DMS53 (cell line): ENCODE measurements at regions not wholly inside any gene's neighbourhood (a gene's known extent, or its start where the extent isn't known, plus 50 kb on each side); places are given as distances from the start of the nearest gene placed in this dataset.
"Not testable (repeated sequence)": the region's sequence is repeated elsewhere in the genome, so short reads cannot be mapped to it uniquely, and the experiment has no call there.

Experiments
- DNase-seq: peaks from one replicate; lab custom pipeline; 2025; lab: John Stamatoyannopoulos, UW

GRCh38 chr6:170011204-170012036 is 260.0 kb downstream of the ERMARD start:
- DNase-seq = no peak

DNA sequence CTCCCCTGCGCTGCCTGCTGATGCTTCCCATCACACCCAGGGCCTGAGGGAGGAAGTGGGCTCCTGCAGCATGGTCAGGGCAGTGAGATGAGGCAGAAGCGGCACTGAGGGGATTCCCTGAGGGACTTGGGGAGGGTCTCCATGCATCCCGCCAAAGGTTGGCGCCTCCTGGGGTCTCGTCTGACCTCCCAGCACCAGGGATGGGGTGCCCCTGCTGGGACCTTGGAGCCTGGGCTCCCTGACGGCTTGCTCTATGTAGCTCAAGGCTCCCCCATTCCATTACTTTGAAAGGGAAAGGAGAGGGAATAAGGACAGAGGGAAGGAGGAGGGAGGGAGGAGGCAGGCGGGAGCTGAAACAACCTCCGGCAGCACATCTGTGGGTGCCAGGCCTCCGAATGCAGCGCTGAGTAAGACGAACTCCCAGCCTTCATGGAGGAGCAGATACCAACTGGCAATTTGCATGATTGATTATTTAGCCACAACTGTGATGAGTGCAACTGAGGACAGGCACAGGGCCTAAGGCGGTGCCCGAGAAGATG is 259.3 kb downstream of the ERMARD start:
- DNase-seq = no peak

DNA sequence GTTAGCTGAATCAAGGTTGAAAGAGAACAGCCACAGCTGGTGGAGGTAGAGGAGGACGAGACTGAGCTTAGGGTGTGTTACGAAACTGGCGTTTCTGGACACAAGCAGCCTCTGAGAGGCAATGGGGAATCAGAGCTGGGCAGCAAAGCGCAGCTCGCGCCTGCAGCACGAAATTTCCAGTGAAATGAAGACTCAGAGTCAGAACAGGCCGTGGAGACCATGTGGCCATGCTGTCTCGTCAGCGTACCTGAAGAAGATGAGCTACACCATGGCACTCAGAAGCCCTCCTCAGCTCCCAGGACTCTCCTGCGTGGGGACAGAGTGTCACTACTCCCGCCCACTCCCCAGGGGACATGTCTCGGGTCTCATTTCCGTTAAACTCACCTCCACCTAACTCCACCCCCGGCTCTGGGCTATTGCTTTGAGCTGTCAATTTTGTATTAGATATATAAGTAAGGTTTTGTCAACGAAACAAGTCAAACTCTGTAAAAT is 256.9 kb downstream of the ERMARD start:
- DNase-seq = no peak

DNA sequence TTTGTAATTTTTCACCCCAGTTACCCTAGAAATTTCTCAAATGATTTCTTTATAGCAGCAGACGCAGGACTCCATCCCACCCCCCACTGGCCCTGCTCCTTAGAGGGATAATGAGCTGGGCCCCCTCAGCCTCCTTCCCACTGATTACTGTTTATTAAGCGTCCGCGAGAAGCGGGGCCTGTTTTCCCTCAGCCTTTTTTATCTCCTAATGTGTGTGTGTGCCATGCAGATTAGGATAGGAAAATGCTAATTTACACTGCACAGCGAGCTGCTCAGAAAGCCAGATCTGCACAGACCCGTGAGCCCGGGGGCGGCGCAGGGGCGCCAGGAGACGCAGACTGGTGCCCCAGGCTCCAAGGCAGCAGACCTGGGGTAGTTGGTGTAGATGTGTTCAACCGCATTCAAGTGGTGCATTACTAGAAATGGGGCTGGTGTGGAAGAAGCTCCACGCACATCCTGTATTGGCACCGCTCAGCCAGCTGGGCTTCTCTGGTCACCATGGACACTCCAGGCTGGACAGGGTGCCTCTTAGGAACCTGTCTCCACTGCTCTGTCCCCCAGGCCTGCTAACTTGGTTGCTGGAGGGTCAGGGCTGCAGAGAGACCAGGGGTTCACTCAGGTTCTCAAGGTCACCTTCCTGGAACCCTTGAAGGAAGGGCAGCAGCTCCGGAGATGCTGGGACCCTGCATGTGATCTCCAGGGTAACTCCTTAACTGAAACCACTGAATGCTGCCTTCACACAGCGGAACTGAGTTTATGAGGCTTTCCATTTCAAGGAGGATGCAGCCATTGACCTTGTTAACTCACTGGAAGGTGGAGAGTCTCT is 256.3 kb downstream of the ERMARD start:
- DNase-seq = peak; percentile 25

DNA sequence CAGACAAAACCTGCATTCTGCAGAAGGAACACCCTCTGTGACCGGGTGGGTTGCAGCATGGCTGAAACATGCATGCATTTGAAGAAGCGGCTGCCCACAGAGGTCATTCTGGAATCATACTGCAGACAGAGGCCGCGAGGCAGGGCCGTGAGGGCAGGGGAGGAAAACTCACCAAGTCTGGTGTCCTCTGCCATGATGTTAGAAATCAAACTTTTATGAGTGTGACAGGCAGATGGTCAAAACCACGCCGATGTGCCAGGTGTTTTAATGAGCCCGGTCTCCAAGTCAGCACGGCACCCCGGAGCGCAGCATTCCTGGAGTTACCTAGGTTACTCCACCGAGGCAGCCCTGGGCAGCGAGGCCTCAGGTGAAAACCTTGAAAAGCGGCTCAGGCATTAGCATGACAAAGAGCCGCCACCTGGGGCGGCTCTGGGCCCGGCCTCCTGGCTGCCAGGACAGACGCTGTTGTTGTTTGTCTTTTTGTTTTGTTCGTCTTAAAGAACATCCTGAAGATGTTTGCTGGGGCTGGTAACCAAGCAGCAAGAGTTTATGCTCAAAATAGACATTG is 255.6 kb downstream of the ERMARD start:
- DNase-seq = peak; percentile 87

DNA sequence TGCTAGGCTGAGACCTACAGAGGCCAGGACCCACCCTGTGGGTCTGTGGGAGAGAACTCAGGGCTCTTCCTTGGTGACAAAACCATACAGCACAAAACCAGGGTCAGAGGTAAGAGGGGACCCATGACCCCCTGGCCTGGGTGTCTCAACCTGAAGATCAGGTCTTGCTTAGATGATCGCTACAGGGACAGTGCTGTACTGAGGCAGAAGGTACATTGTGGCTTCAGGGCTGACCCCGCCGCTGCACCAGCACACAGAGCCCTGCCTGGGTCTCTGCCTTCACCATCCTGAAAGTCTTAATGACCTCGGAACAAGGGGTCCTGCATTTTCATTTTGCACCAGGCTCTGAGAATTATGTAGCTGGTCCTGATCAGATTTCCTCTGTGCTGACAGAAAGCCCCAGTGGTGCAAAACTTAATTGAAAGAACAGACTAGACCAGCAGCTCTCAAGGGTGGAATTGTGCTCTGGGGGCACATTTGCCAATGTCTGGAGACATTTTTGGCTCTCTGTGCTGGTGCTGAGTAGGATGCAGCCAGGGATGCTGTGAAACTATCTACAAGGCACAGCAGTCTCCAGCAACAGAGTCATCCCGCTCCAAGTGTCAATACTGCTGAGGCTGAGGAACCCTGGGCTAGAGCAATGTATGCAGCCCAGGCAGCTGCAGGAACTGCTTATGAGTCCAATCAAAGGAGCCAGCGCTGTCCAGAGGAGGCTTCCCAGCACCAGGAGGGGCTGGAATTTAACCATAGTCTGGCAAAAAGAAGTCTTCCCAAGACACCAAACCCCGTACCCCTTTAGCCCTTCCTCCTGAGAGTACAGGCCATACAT is 254.9 kb downstream of the ERMARD start:
- peak; percentile 45 for DNase-seq

- DNase-seq = no peak
Measured at GRCh38 chr6:170005665-170006064, 254.2 kb downstream of the ERMARD start.

- DNase-seq = peak; percentile 46
Measured at GRCh38 chr6:170004585-170005210, 253.3 kb downstream of the ERMARD start.

DNA sequence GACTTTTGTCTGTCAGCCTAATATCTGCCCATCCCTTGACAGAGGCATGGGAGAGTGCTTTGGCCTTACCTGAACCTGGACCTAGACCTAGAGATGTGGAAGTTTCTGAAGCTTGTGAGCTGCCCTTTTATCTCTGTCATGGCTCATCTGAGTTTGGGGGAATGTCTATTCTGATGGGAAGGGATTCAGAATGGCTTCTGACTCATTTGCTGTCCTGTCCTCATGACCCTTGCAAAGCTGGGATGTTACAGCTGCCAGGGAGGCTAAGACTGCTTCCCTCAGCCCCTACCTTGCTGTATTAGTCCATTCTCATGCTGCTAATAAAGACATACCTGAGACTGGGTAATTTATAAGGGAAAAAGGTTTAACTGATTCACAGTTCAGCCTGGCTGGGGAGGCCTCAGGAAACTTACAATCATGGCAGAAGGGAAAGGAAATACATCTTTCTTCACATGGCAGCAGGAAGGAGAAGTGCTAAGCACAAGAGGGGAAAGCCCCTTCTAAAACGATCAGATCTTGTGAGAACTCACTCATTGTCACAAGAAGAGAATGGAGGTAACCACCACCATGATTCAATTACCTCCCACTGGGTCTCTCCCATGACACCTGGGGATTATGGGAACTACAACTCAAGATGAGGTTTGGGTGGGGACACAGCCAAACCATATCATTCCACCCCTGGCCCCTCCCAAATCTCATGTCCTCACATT is 252.2 kb downstream of the ERMARD start:
- no peak for DNase-seq

DNA sequence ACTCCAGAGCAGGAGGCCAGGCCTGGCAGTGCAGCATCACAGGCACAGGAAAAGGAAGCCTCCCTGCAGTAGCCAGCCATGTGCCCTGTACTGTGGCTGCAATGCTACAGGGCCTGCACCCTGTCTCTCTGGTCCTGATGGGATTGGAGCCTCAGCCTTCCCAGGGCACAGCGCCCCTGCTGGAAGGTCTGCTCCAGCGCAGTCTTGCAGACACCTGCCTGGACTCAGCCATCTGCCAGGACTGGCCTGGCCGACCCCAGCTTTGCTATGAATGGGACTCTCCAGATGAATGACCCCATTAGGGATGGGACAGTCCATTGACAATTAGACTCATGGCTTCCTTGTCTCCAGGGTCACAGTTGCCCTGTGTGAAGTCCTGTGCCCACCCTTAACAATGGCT is 251.6 kb downstream of the ERMARD start:
- DNase-seq = peak; percentile 22

DNA sequence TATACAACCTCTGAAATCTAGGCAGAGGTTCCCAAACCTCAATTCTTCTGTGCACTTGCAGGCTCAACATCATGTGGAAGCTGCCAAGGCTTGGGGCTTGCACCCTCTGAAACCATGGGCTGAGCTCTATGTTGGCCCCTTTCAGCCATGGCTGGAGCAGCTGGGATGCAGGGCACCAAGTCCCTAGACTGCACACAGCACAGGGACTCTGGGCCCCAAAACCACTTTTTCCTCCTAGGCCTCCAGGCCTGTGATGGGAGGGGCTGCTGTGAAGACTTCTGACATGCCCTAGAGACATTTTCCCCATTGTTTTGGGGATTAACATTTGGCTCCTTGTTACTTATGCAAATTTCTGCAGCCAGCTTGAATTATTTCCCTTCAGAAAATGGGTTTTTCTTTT is 250.4 kb downstream of the ERMARD start:
- not testable (repeated sequence) for DNase-seq

GRCh38 chr6:170000071-170000843 is 248.8 kb downstream of the ERMARD start:
- no peak for DNase-seq

DNA sequence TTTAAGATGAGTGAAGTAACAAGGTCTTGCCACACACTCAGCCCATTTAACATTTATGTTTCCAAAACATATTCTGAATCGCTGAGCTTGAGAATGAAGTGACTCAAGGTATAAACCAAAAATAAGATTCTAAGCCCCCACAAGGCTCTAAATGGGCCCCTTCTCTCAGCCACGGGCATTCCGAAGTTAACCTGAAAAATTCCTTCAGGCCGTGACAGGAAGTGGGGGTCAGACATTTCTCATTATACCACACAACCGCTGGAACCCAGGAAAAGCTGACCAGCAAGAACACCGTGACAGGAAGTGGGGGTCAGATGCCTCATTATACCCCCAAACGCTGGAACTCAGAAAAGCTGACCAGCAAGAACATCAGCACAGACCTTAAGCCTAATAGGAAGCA is 247.9 kb downstream of the ERMARD start:
- no peak for DNase-seq

DNA sequence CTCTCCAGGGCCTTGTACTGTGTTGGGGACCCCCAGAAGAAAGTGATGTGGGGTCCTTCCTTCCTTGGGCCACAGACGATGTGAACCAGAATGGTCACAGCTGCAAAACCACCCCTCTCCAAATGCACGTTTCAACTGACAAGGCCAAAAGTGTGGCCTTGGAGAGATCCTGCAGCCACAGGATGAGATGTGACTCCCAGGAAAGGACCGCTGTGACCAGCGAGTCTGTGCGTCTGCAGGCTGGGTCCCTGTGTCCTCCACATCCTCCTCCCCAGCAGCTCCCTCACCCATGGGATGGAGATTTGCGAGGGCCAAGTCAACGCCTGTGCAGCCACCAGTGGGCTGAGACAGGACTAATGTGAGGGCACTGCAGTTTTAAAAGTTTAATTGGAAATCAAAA is 247.0 kb downstream of the ERMARD start:
- DNase-seq = no peak

DNA sequence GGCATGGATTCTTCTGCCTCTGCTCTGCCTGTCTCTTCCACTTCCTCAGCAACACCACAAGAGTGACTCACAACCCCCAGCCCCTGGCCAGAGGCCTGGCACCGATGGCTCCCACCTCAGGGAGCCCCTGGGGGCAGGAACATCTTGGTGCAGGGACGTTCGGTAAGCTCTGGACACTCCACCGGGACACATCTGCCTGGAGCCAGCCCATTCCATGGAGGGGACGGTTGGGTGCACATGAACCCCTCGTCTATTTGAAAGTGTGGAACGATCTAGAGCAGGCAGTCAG is 246.5 kb downstream of the ERMARD start:
- DNase-seq = no peak

GRCh38 chr6:169997187-169997929 is 245.9 kb downstream of the ERMARD start:
- no peak for DNase-seq

GRCh38 chr6:169996378-169997051 is 245.1 kb downstream of the ERMARD start:
- DNase-seq = no peak

GRCh38 chr6:169994739-169995138 is 243.3 kb downstream of the ERMARD start:
- DNase-seq = no peak
